ENCODE measurements at regions not wholly inside any gene's neighbourhood (a gene's known extent, or its start where the extent isn't known, plus 50 kb on each side); places are given as distances from the start of the nearest gene placed in this dataset.

- no peak overlapping the region for H3K4me3 ChIP-seq
- H3K4me1 ChIP-seq: no peaks in the 10 kb centered on the region
- no peak overlapping the region for H3K27ac ChIP-seq
- 72% methylated on average over 4 of the region's 7 CpGs; no CpG with 5 or more reads in 1 of the 2 donors for WGBS, 2 donors (ENCODE audit: low coverage in 1 of 2)
- ATAC-seq: no peak
- no peaks in the 10 kb centered on the region for H3K9me3 ChIP-seq
- no peaks in the 10 kb centered on the region for H3K27me3 ChIP-seq
- H3K36me3 ChIP-seq: no peaks in the 10 kb centered on the region
- TF ChIP-seq CTCF (IDR thresholded peaks at IDR 0.05) (no peak), POLR2A (IDR thresholded peaks at IDR 0.05) (no peak), POLR2AphosphoS5 (IDR thresholded peaks at IDR 0.05) (no peak), EP300 (IDR thresholded peaks at IDR 0.05) (no peak)
Observed at GRCh38 chr2:120496759-120497158, 150.8 kb downstream of the INHBB start.

GRCh38 chr2:120497261-120497977 lies 151.5 kb downstream of the INHBB start:
- Histone ChIP-seq H3K36me3 (no peaks in the 10 kb centered on the region), H3K27ac (no peak overlapping the region), H3K27me3 (no peaks in the 10 kb centered on the region), H3K4me1 (no peaks in the 10 kb centered on the region), H3K4me3 (no peak overlapping the region), H3K9me3 (no peaks in the 10 kb centered on the region)
- TF ChIP-seq CTCF (IDR thresholded peaks at IDR 0.05) (no peak), EP300 (IDR thresholded peaks at IDR 0.05) (no peak), POLR2AphosphoS5 (IDR thresholded peaks at IDR 0.05) (no peak), POLR2A (IDR thresholded peaks at IDR 0.05) (no peak)
- 86 to 95% methylated on average over 2 to 4 of the region's 7 CpGs for WGBS, 2 donors (ENCODE audit: low coverage in 1 of 2)
- ATAC-seq: no peak

- TF ChIP-seq CTCF (IDR thresholded peaks at IDR 0.05) (no peak), POLR2AphosphoS5 (IDR thresholded peaks at IDR 0.05) (no peak), POLR2A (IDR thresholded peaks at IDR 0.05) (no peak), EP300 (IDR thresholded peaks at IDR 0.05) (no peak)
- H3K27me3 ChIP-seq: no peaks in the 10 kb centered on the region
Observed at GRCh38 chr2:120498121-120498520, 152.2 kb downstream of the INHBB start.

GRCh38 chr2:120498576-120499394 lies 152.8 kb downstream of the INHBB start:
- Histone ChIP-seq H3K27ac (no peak overlapping the region), H3K4me3 (no peak overlapping the region), H3K27me3 (no peaks in the 10 kb centered on the region), H3K36me3 (no peaks in the 10 kb centered on the region), H3K9me3 (no peaks in the 10 kb centered on the region), H3K4me1 (no peaks in the 10 kb centered on the region)
- 75 to 80% methylated on average over 1 to 4 of the region's 13 CpGs for WGBS, 2 donors (ENCODE audit: low coverage in 1 of 2)
- ATAC-seq: no peak
- no peak for TF ChIP-seq POLR2AphosphoS5 (IDR thresholded peaks at IDR 0.05)
- no peak for TF ChIP-seq POLR2A (IDR thresholded peaks at IDR 0.05)
- TF ChIP-seq EP300 (IDR thresholded peaks at IDR 0.05): no peak
- no peak for TF ChIP-seq CTCF (IDR thresholded peaks at IDR 0.05)

More at GRCh38 chr2:120498121-120498520, 152.2 kb downstream of the INHBB start:
- no peak overlapping the region for H3K27ac ChIP-seq
- H3K4me1 ChIP-seq: no peaks in the 10 kb centered on the region
- no peaks in the 10 kb centered on the region for H3K36me3 ChIP-seq
- no peak overlapping the region for H3K4me3 ChIP-seq
- no peaks in the 10 kb centered on the region for H3K9me3 ChIP-seq
- WGBS, 2 donors (ENCODE audit: low coverage in 1 of 2): 86 to 90% methylated on average over 1 to 3 of the region's 3 CpGs
- no peak for ATAC-seq

Measured in gastroesophageal sphincter (tissue), 4 donors.